Medulla oblongata (tissue), 1 donor: ENCODE measurements at regions not wholly inside any gene's neighbourhood (a gene's known extent, or its start where the extent isn't known, plus 50 kb on each side); places are given as distances from the start of the nearest gene placed in this dataset.

Experiments
- DNase-seq: peaks from one replicate; pipeline ENCODE4 v3.0.0-alpha.2; 2015; ENCODE audit errors: extremely low spot score

DNA sequence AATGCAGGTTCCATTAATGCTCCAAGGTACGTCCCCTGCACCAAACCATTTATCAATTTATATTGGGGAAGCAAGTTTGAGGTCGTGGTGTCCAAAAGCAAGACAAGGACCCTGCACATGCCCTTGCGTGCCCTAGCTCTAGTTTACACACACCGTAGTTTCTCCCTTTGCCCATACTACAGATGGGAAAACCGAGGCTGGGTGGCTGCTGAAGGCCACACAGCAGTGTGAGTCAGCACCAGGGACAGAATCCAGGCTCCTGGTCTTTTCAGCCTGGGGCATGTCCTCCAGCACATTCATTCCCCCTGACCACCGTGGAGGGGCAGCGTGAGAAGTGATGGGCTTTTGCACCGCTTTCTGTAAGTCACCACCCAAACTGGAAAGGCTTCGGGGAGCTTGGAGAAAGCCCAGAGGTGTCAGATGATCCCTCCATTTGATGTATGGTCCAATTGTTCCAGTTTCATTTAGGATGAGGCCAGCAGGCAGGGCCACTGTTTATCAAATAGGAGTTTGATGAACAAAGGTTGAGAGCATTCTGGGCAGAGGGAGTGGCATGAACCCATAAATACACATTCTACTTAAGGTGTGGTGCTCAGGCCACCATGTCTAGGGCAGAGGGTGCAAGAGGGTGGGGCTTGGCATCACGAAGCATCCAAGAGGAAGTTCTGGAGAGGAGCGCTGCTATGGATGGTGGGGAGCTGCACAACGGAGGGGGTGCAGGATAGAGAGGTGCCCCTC is 274.1 kb downstream of the HAUS1 start:
- no peak for DNase-seq

DNA sequence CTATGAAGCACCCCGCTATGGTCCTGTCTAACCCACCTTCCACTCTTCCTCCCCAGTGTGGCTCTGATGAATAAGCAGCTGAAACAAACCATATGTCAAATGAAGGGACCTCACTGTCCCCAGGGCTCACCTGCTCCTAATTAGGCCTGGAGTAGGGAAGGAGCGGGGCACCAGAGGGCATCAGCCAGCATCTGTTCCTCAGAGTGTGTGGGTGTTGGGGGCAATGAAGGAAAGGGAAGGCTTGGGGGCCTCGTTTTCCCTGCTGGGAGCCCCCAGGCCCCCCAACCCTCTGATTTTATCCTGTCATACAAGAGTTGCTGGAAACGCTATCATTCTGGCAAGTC is 274.7 kb downstream of the HAUS1 start:
- DNase-seq, result no peak

DNA sequence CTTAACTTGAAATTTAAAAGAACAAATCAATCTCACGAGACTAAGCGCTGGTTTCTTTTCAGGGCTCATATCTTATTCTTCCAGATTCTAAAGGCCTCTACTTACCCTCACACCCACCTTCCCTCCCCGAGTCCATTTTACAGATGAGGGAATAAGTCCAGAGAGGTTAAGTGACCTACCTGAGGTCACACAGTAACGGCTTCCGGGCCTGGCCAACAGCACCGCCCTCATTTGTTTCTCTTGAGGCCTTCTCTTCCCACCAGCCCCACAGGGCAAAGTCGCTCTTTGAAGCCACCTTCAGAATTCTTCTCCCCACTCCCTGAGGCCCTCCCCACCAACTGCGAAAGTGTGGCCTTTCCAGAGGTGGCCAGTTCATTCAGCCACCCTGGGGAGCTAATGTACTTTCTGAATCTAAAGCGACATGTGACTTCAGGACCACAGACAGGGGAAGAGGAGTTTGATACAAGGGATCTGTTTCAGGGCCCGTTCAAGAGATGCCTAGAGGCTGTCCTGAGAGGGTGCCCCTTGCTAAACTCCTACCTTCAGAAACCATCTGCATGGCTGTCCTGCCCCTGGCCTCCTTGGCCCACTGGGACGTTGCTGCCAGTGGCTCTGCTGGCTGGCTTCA is 275.3 kb downstream of the HAUS1 start:
- DNase-seq, result no peak

DNA sequence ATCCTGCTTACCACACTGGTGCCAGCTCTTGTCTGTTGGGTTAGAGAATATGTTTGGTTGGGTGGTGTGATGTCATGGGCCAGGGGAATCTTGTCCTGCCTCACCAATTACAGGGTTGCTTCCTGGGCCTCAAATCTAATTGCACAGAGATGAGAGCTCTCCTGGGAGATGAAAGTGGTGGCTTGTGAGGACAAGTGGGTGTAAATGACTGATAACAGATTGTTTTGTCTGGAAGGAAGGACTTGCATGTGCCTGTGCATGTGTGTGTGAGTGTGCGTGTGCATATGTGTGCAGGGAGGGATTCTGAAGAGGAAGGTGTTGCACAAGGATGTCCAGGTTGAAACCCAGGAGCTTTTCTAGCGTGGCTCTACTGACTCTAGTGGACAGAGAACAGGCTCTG is 271.9 kb downstream of the LOXHD1 start:
- DNase-seq, result no peak

DNA sequence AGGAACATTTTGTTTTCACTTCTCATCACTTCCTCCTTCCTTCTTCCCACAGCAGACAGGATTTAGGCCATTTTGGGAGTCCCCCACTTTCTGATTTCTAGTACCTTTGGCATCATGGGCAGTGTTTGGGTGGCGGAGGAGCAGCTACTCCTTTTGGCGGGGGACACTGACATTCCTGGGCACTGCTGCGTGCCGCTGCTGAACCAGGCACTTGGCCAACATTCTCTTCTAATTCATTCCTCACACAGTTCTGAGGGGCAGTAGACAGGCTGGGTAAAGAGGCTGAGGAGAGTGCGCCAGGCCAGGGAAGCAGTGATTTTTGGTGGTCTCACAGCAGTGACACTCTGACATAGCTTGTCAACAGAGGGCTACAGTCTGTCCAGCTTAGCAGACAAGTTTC is 270.2 kb downstream of the LOXHD1 start:
- peak; percentile 17 for DNase-seq

DNA sequence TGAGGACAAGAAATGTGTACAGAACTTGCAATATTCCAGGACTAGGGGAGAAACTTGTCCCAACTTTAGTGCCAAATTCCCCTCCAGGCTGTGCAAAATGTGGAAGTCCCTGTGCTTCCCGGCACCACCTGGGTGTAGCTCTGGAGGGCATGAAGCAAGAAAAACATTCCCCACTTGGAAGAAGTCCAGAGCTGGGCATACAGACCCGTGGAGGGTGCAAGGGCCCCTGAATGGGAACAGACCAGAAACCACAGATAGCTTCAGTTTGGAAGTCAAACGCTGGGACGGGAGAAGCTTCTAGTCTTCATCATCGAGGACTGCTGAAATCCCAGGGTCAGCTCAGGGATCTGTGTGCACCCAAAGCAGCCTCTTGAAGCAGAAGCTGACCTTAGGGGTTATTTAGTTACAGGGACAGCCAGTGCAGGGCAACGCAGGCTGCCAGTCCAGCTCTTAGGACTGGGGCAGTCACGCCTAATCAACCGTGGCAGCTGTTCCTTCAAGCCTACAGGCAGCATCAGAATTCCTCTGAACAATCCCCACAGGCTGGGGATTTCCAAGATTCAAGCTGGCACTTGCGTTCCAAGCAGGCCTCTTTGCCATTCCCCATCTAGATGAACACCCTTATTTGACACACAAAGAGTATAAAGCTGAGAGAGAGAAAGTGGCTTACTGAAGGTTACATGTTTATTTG is 269.4 kb downstream of the LOXHD1 start:
- DNase-seq, result peak; percentile 11

DNA sequence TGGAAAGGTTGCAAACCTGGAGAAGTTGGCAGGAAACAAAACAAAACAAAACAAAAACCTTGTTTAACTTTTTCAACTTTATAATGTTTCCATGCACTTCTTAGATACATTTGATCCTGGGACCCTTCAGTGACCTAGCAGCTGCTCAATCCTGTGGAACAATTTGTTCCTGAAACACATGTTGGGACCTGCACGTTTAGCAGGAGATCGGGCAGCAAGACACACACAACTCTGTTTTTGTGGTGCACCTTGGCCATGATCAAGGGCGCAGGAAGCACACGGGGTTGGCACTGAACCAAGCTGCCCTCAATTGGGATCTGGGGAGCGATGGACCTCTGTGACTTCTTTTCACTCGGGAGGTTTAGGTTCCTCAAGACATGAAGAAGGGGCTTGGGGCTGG is 268.7 kb downstream of the LOXHD1 start:
- DNase-seq, result no peak

DNA sequence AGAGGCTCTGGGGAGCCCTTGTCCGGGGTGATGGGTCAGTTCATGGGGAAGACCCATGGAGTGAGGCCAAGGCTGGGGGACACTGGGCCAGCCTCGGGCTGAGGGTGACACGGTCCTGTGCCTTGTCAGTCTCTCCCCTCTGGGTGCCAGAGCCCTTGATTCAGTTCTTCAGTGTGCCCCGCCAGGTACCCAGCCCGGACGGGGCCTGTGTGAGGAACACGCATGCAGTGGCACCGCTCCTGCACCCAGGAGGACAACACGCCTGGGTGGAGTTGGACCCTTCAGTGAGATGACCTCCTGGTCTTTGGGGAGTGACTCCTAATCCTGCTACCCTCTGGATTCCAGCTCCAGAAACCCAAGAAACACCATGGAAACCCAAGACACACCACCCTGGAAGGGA is 264.4 kb downstream of the LOXHD1 start:
- no peak for DNase-seq

DNA sequence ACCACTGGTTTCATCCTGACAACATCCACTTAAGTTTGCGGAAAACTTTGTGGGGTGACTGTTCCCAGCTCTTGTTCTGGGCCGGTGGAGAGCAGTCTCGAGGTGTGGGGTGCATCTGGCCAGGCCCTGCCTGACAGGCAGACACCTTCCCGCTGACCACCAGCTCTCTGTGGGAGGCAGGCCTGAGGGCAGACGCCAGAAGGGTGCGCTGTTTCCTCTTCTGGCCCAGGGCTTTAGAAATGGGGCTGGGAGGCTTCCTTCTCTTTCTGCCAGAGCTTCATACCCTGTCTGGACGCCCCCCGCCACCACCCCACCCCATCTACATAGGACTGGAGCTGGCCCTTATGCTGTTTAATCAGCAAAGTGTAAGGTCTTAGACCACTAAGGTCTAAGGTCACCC is 263.8 kb downstream of the LOXHD1 start:
- DNase-seq, result no peak

DNA sequence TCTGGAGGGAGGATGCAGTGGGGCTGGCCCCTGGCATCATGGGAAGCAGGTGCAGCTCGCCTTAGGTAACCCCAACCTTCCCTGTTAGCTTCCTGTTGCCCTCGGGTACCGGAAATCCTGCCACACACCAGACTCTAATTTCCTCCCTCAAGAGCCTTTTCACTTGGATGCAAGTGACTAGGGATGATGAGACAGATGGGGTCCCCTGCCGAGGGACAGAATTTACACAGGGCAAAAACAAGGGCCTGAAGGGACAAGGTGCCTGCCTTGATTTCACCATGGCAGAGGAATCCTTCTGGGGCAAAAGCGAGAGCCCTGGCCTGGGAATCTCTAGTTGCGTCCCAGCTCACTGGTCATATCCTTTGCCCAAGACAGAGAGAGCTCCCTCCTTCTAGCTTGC is 263.1 kb downstream of the LOXHD1 start:
- no peak for DNase-seq

DNA sequence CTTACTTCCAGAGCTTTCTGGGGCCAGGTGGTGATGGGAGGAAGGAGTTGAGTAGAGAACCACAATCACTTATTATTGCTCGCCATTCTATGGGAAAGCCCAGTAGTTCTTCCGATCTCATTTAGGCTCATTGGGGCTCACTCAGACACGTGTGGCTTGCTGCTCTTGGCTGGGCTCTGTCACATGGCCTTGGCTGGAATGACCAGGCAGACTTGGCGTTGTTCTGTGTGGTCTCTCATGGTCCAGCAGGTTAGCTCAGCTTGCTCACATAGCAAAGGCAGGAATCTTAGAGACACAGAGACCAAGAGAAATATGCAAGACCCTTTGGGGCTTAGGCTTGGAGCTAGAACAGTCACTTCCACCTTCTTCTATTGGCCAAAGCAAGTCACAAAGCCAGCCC is 261.2 kb downstream of the LOXHD1 start:
- DNase-seq, result no peak

DNA sequence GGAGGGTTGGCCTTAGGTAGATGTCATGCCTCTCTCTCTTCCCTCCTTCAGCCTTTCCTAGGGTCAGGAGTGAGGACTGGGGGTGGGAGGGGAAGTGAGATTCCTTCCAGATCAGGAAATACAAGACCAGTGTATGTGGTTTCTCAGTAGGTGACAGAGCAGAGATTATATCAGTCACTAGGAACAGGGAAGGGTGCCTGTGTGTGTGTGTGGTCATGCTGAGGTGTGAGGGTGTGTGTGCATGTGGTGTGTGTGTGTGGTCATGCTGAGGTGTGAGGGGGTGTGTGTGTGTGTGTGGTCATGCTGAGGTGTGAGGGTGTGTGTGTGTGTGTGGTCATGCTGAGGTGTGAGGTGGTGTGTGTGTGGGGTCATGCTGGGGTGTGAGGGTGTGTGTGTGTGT is 259.8 kb downstream of the LOXHD1 start:
- DNase-seq, result no peak

DNA sequence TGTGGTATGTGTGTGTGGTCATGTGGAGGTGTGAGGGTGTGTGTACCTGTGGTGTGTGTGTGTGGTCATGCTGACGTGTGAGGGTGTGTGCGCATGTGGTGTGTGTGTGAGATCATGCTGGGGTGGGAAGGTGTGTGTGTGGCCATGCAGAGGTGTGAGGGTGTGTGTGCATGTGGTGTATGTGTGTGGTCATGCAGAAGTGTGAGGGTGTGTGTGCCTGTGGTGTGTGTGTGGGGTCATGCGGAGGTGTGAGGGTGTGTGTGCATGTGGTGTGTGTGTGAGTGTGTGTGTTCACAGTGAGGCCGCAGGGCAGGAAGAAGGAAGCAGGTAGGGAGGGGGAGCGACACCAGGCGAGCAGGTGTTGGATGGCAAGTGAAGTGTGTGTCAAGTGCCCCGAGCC is 259.0 kb downstream of the LOXHD1 start:
- no peak for DNase-seq

DNA sequence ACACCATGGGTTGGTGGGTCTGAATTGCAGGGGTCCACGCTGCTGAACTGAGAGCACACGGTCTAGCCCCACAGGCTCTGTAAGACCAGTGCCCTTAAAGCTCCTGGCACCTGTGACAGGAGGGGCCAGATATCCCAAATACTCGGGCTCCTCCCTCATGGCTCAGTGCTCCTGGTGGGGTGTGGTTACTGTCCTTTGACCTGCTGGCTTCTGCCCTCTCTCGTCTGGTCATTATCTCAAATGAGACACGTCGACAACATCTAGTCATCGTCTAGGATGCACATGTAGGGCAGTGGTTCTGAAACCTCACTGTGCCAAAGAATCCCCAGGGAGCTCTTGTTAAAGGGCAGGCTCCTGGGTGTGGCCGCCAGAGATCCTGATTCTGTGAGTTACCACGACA is 258.4 kb downstream of the LOXHD1 start:
- no peak for DNase-seq

DNA sequence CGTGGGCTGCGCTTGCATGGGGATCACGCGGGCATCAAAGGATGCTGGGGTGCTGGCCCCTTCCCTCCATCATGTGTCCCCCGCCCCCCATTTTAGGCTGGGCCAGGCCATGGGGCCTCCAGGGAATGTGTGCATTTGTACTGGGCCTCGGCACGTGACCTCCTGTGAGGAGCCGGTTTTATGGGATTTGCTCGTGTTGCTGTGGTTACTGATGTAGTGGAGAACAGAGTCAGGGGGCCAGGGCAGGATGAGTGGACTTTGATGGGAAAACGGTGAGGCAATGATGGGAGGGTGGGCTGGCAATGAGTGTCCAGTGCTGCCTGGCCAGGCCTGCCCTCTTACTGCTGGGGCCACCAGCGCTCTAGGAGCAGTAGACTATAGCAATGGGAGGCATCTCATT is 257.7 kb downstream of the LOXHD1 start:
- no peak for DNase-seq

DNA sequence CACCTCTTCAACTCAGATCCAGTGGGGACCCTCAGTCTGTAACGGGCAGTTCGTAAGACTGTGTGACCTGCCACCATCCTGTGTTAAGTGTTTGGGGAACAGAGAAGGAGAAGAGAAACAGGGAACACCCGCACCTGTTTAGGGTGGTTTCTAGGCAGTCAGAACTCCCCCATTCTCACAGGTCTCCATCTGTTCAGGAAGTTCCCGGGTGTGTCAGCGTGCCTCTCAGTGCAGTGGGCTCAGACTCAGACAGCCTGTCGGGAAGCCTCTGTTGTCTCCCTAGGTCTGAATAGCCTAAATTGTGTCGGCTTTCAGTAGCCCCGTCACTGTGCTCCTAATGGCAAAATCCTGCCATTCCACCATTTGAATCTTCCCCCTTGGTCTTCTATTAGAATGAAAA is 256.6 kb downstream of the LOXHD1 start:
- no peak for DNase-seq

DNA sequence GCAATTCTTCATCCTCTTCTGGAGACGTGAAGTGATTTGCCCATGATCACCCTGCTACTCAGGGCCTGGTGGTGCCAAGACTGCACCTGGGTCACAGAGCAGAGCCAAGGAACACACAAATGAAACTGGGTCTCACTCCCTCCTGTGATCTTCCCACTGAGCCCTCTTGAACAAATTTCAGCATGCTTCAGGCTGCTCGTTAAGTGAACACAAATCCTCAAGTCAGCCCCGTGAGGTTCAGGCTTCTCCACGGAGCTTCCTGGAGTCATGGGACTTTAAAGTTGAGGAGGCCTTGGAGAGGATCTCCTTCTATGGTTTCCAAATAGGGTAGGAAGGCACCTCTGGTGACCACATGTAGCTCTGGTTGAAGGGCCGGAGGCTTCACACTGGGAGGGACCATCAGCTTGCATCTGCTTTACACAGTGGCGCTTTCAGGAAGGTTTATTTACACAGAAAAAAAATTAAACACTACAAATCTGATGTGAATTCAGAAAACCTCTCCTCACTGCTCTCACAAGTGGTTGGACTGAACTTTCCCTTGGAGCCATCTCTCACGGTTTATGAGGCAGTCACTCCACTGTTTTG is 255.4 kb downstream of the LOXHD1 start:
- DNase-seq, result no peak

DNA sequence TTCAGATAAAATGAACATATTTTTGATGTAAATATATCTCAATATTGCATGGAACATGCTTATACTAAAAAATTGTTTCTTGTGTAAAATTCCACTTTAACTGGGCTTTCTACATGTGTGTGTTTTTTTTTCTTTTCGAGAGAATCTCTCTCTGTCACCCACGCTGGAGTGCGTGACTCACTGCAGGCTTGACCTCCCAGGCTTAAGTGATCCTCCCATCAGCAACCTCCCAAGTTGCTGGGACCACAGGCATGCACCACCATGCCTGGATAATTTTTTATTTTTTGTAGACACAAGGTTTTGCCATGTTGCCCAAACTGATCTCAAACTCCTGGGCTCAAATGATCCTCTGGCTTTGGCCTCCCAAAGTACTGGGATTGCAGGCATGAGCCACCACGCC is 254.6 kb downstream of the LOXHD1 start:
- no peak for DNase-seq

DNA sequence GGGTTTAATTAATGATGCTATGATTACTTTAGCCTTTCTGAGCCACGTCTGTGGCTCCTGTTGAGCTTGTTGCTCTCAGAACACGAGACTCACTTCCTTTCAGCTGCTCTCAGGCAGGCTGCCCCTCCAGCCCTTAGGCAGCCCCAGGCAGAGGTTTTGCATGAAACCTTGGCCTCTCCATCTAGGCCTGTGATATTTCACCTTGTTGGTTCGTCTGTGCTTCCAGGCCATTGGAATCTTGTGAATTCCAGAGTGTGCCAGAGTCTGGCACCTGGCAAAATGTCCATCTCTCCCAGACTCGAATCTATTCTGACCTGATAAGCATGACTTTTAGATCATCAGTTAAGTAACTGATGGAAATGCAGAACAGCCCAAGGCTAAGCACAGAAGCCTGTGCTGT is 254.1 kb downstream of the LOXHD1 start:
- DNase-seq, result no peak

DNA sequence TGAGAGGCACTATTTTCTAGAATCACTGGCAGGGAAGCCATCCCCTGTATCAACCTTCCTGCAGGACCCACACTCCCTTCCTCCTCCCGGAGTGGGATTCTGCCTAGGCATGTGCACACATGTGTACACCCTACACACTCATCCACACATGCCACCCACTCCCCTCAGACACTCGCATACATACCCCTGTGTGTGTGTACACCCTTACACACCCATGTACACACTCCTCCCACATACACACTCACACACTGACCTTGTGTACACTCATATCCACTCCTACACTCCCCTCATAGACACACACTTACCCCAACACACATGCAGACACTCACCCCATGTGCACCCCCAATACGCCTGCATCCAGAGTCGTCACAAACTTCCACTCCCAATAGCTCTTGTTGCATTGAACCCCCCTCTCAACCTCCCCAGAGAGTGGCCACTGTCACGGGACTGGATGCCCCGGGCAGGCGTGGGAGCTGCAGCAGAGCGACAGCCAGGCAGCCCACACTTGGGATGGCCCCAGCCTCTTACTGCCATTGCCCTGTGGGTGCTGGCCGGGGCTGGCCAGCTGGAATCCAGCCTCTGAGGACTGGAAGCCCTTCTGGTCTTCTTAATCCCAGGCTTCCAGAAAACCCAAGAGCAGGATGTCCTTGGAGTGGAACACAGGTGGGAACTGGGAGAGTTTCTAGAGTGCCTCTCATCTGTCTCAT is 251.0 kb downstream of the LOXHD1 start:
- no peak for DNase-seq

DNA sequence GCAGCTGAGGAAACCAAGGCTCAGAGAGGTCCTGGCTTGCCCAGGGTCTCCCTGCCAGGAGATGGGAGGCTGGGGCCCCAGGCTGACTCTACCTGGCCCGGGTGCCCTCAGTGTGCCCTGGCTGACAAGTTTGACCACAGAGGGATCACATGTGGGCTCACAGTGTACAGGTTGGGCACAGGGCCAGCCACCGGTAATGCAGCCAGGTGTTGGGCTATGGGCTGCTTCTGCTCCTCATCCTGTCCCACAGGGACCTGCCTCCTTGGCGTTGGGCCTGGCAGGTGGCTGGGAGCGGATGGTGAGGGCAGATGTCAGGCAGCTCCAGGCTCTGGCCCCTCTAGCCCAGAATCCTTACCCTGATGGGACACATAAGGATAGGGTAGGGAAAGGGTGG is 250.5 kb downstream of the LOXHD1 start:
- DNase-seq, result no peak

DNA sequence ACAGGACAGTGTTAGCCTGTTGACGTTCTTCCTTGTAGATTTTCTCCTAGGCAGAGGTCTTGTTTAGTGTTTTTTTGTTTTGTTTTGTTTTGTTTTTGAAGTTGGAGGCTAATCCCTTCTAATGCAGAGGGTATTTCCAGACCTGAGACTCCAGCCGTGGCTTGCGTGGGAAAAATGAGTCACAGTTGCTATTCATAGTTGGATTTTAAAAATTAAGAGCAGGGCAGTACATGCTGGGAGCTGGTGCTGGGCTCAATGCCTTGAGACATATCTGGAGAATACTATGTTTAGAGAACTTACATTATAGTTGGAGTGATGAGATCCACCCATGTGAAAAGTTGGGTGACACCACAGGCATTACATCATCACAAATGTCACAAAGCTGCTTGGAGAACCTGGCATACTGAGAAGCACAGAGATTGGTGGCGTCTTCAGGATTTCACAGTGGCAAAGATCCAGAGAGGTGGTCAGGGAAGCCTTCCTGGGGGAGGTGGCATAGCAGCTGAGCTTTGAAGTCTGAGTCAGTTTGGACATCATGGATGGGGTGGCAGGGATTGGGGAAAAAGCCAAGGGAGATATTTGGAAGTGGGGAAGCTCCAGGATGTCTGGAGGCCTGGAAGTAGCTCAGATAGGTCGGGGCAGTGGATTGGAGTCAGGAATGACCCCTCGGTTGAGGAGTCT is 249.4 kb downstream of the LOXHD1 start:
- DNase-seq, result no peak
